ENCODE measurements at regions not wholly inside any gene's neighbourhood (a gene's known extent, or its start where the extent isn't known, plus 50 kb on each side); places are given as distances from the start of the nearest gene placed in this dataset.

DNA sequence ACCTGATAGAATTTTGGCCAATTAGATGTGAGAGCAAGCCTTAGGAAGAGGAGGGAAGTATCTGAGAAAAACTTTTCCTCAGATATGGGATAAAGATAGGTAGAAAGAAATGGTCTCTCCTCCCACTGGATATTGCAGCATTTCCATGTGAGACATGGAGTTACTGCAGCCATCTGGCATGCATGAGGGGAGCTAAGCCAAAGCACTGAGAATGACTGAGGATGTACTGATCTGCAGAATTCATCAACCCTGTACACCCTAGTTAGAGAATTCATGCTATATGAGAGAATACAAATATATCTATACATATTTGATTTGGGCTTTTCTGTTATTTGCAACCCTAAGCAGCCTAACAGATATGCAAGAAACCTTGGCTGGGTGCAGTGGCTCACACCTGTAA lies 52.5 kb upstream of the RPL34 start:
- no peak for DNase-seq (ENCODE audit: low read depth in 2 of 2)

DNA sequence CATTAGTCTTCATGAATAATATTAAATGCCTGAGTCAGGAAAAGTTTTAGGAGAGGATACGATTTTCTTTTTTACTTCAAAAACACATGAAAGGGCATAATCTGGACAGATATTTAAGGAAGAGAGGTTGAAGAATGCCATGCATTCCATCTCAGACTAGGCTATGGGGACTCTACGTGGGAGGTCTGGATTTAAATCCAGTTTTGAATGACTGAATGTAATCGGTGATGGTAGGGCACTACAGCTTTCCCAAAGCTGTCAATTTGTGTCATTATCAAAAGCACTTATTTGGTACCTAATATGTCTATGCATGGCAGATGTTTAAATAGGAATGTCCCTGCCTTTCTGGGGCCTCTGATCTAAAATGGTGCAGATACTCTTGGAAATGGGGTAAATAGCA lies 59.3 kb upstream of the RPL34 start:
- DNase-seq (ENCODE audit: low read depth in 2 of 2) = no peak

DNA sequence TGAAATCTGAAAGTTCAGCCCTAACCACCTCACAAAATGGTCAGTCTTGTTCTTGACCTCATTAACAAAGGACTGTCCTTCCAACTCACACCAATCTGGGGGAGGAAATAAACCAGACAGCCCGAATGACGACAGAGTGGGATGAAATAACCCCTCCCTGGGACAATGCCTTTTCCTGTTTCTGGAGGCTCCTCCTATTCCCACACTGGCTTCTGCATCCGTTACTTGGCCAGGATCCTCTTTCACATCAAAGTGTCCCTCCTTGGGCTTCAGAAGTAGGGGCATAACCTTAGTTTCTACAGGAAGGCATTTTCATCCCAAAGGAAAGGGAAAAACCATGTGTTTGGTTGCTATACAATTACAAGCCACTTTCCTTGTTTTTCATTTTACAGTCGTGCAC lies 59.8 kb upstream of the RPL34 start:
- DNase-seq (ENCODE audit: low read depth in 2 of 2) = no peak

DNA sequence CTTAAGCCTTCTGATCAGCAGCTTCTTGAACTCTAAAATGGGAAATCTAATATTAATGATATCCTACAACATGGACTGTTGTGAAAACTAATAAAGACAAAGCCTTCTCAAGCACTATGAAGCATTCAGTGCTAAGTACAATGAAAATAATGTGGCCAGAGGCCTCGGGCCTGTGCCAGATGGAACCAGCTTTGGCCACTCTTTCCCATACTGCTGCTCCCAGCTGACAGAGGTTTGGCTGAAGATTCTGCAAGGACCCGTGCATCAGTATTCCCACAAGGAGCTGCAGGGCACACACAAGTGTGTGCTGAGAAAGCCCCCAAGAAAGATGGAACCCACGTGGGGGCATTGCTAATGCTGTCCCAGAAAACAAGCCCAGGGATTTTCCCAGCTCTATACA lies 60.5 kb upstream of the RPL34 start:
- DNase-seq (ENCODE audit: low read depth in 2 of 2) = no peak

GRCh38 chr4:108559068-108559793 lies 61.1 kb upstream of the RPL34 start:
- DNase-seq (ENCODE audit: low read depth in 2 of 2) = no peak

DNA sequence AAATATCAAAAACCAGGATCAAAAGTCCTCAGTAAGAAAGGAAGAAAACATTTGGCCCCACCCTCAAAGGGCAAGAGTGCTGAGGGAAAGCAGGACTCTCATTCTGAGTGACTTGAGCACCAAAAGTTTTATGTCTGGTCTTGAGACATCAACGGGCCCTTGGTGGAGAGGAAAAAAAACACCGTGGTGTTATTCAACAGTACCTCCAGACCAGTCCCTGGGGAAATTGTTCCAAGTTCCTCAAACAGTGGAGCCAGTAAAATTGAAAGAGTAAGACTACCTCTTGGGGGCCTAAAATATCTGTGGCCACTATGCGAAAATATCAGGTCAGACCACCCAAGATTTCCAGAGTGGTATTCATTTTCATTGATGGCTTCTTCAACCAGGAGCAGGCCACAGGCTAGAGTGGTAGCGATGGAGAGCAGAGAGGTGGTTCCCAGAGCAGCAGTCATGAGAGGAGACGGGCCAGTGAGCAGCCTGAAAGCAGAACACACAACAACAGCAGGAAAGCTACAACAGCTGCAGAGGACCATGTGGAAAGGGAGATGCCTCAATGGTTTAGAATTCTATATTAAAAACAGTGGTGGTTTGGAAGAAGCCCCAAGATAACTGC lies 63.7 kb upstream of the RPL34 start:
- no peak for DNase-seq (ENCODE audit: low read depth in 2 of 2)

DNA sequence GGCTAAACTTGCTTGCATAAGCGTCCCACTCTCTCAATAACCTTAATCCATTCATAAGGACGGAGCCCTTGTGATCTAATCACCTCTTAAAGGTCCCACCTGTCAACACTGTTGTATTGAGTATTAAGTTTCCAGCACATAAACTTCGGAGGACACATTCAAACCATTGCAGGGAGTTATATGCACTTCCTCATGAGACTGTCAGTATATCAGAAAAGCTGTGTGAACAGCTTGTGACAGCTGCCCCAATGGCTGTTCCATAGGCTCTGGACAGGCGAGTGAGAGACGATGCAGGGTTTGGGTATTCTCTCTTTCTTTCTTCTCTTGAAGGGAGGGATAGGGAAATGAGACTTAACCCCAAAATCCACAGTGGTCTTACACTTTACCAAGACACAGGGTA lies 64.2 kb upstream of the RPL34 start:
- no peak for DNase-seq (ENCODE audit: low read depth in 2 of 2)

- DNase-seq (ENCODE audit: low read depth in 2 of 2) = no peak
Observed at GRCh38 chr4:108555701-108556100, 64.7 kb upstream of the RPL34 start.

DNA sequence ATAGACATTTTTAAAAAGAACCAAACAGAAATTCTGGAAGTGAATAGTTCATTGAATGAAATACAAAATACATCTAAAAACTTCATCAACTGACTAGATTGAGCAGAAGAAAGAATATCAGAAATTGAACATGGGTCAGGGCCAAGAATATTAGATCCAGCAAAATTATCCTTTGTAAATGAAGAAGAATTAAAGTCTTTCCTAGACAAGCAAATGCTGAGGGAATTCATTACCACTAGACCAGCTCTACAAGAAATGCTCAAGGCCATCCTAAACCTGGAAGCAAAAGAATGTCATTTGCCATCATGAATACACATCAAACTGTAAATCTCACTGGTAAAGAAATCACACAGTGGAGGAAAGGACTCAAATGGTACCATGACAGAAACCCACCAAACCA lies 72.7 kb upstream of the RPL34 start:
- DNase-seq (ENCODE audit: low read depth in 2 of 2) = no peak

- no peak for DNase-seq (ENCODE audit: low read depth in 2 of 2)
Observed at GRCh38 chr4:108546728-108547127, 73.6 kb upstream of the RPL34 start.

- DNase-seq (ENCODE audit: low read depth in 2 of 2) = no peak
Observed at GRCh38 chr4:108544481-108544880, 75.9 kb upstream of the RPL34 start.

DNA sequence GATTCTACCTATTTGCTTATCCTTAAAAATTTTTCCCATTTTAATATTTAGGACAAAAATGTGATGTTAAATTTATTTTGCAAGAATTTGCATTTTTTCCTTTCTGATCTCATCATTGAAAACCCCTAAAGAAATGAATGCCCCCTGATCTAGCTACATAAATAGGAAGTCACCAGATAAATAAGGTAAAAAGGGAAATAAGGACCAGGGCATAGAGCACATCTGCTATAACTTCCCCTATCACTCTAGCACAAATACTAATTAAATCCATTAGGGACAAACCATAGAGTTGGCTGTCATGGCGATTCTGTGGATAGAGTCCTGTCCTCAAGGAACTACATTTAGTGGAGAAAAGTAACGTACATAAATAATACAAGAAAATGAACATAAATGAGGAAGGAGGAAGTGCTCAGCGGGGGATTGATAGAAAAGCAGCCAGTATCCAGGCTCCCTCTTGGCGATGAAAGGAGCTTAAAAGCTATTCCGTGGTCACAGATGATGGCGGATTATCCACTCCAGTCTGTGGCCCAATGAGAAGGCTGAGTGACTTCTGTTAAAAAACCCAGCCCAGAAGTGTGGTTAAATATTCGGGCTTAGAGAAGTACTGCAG lies 76.9 kb upstream of the RPL34 start:
- DNase-seq (ENCODE audit: low read depth in 2 of 2) = no peak

DNA sequence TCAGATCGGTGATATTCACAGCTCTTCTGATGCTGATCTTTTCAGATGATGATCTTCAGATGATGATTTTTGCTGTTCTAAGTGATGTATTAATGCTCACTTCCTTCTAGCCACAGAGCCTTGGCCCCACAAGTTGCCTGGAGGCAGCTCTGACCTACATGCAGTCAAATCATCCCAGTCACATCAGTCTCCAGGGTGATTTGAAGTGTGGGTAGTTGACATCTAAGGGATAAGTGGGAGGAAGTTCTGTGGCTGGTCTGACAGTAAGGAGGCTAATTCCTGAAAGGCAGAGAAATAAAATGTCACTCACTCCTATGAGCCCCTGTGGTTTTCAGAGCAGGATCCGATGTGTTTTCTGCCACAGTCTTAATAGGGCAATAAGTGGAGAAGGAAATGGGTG lies 79.8 kb upstream of the RPL34 start:
- DNase-seq (ENCODE audit: low read depth in 2 of 2) = no peak

GRCh38 chr4:108536577-108536976 lies 83.8 kb upstream of the RPL34 start:
- DNase-seq (ENCODE audit: low read depth in 2 of 2) = no peak

- DNase-seq (ENCODE audit: low read depth in 2 of 2) = no peak
Observed at GRCh38 chr4:108535757-108536156, 84.6 kb upstream of the RPL34 start.

DNA sequence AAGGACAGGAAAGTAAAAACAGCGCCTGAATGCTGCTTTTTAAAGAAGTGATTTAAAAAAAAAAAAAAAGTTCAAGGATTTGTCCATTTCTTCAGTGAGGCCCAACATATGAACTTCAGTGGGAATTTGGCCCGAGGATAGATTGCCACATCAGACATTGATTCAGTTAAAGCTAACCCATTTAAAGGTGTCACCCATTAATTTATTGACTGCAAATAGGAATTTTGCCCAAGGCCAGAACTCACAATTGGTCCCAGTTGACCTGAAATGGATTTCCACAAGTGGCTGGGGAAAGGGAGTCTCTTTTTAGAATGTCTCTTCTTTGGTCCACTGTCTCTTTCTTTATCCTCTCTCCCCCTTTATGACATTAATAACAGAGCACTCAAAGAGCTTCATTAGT lies 86.5 kb upstream of the RPL34 start:
- DNase-seq (ENCODE audit: low read depth in 2 of 2) = no peak

- DNase-seq (ENCODE audit: low read depth in 2 of 2) = no peak
Observed at GRCh38 chr4:108533245-108533844, 87.0 kb upstream of the RPL34 start.

DNA sequence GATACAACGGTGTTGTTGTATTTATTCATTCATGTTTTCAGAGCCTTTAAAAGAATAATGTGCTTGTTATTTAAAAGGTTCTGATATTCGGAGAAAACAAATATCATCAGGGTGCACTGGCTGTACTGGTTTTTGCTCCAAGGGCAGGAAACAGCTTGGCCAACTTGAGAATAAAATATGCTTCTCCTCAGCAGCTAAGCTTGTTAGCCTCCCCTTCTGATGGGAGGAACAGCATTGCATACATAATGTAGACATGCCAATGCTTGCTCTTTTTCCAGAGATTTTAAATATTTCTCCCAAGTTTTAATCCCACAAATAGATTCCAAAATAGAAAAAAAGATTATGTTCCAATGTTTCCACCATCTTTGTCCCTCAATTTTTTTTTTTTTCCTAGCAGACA lies 87.6 kb upstream of the RPL34 start:
- no peak for DNase-seq (ENCODE audit: low read depth in 2 of 2)

DNA sequence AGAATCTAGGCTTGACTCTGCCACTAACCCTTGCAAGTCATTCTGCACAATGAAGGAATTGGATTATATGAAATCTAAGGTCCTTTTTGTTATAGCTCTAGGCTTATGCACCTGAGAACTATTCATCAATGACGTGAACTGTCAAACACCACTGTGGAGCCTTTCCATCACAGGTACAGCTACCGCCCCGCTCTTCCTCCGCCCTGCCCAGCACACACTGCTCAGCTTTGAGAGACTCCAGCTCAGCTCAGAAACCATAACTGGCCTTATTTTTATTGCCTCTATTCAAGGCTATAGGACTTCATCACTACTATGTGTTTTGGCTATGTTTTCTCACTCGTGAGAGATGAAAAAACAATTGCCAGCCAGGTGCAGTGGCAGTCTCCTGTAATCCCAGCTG lies 88.2 kb upstream of the RPL34 start:
- DNase-seq (ENCODE audit: low read depth in 2 of 2) = no peak

DNA sequence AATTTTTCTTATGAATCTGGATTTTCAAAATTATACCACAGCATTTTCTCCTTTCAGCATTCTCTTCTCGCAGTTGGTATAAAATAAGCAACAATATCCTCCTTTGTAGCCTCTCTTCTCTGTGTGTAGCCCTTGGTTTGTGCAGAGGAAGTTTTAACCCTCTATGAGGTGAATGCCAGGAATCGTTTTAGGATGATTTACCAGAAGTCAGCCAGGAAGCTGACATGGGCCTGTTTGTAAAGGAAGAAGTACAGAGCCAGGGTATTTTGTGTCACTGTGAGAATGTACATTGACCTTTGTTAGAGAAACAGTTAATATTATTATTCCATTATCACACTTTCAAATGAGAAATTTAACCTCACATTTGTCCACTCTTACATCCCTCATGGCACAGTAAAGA lies 88.9 kb upstream of the RPL34 start:
- no peak for DNase-seq (ENCODE audit: low read depth in 2 of 2)

DNA sequence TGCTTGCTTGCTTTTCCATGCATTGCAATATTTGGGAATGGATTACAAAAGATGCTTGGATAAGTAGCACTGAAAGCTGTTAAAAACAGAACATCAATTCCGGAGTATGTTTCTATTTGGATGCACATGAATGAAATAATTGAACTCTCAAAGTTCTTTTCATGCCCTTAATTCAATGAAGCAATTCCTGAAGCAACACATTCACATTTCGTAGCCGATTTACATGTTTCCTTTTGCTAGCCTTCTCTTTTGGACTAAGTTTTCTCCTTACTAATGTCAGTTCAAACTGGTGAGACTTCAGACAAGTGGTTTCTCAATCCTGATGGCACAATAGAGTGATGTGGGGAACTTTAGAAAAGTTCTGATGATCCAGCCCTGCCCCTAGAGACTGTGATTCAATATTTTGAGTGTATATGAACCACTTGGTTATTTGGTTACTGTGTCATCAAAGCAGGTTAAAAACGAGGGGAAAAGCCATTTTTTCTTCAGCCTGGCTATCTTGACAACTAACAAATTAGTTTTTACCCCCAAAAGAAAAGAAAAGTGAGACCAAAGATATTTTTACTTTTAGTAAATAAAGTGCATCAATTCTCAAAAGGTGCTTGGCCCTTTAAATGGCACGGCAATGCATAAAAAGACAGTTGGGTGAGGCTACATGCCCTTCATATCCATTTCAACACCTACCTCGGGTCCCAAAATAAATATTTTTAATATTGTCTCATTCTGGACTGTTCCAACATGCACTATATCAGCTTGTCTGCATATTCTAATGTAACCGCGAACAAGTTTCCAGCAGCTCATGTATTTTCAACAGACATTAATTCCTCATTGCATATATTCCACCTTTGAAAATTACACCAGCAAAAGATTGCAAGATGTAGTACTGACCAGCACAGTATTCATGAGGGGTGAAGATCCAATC lies 90.1 kb upstream of the RPL34 start:
- DNase-seq (ENCODE audit: low read depth in 2 of 2) = no peak

GRCh38 chr4:108529102-108529501 lies 91.3 kb upstream of the RPL34 start:
- no peak for DNase-seq (ENCODE audit: low read depth in 2 of 2)
